Psoas muscle (tissue), 7 donors: ENCODE measurements at regions not wholly inside any gene's neighbourhood (a gene's known extent, or its start where the extent isn't known, plus 50 kb on each side); places are given as distances from the start of the nearest gene placed in this dataset.

Source experiments
- ATAC-seq, 4 donors: fragments of 200-7000 bp; cut with Tn5 transposase; one replicate each; pipeline ENCODE4 v1.9.1; 2020; ENCODE audit warnings: moderate library complexity in 3 of 4, mild to moderate bottlenecking in 2 of 4
- DNase-seq, 2 donors: peaks; one replicate each; pipeline ENCODE4 v3.0.0-alpha.2; 2020
- H3K27ac ChIP-seq: fragments of 200-600 bp; one replicate; pipeline ENCODE4 v1.8.0; 2022
- H3K27me3 ChIP-seq, 3 donors: fragments of 200-600 bp in 1 of 3; one replicate each; pipeline versions ENCODE4 v1.6.1 to v1.8.0; 2013 to 2022; ENCODE audit warnings: low read length in 2 of 3, mild to moderate bottlenecking in 2 of 3, moderate library complexity in 1 of 3; ENCODE audit not compliant: insufficient read depth in 3 of 3
- H3K36me3 ChIP-seq, 2 donors: fragments of 200-600 bp in 1 of 2; one replicate each; pipeline versions ENCODE4 v1.6.1 to v1.8.0; 2013 to 2022; ENCODE audit warnings: low read depth in 1 of 2, mild to moderate bottlenecking in 1 of 2, moderate library complexity in 1 of 2; ENCODE audit not compliant: insufficient read depth in 1 of 2
- H3K4me1 ChIP-seq: fragments of 200-600 bp; one replicate; pipeline ENCODE4 v1.8.0; 2022
- H3K4me3 ChIP-seq: fragments of 200-600 bp; one replicate; pipeline ENCODE4 v1.8.0; 2022; ENCODE audit warnings: mild to moderate bottlenecking
- H3K9me3 ChIP-seq: fragments of 200-600 bp; one replicate; pipeline ENCODE4 v1.8.0; 2022
- WGBS, 3 donors: extraction: QIAGEN DNeasy Blood & Tissue Kit; methylation state at CpG; one replicate each; pipeline versions ENCODE4 v1.1.6 to v1.1.7; 2013; 5-methylcytosine and 5-hydroxymethylcytosine counted together
- intact Hi-C, 2 donors: fragments of 100-400 bp; cut with DNase I; formaldehyde crosslinking; loops; one replicate each; pipeline versions ENCODE4 v1.11.0 to v1.14.2; 2022
- TF ChIP-seq, protein P1 (sequence below): fragments of 200-600 bp; IDR thresholded peaks from one replicate; pipeline ENCODE4 v1.8.0; 2022; ENCODE audit warnings: antibody characterized with exemption
- donor health status: healthy with polysubstance abuse.
- donor health status: DM: no; HTN: no; CAD: no; lungs with moderate emphysema.
- donor health status: Bipolar disorder and iron deficiency.
- donor health status: healthy.
- donor health status: DM: yes; HTN: yes; CAD: no.
- donor health status: DM: no; HTN: no; CAD: no.
- donor health status: DM: yes; HTN: yes; CAD: no.

DNA sequence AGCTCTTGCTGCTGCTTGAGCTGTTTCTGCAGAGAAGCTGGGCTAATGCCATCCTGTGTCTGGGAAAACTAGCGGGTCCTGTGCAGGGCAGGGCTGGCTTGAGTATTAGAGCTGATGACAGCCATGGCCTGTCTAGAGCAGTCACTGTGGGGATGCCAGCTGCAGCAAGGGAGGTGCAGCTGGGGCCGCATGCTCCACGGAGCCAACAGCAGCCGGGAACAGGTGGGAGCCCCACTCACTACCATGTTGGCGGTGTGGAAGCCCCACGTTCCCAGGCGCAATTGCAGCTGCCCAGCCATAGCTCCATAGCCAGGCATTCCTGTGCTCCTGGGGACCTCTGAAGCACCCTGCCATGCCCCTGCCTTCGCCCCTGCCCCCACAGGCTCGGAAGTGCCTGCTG is 212.9 kb downstream of the TFAP2C start:
- H3K27me3 ChIP-seq: peaks cover 0 to 1% (median 0%) of the 10 kb centered on the region in 3 donors
- H3K36me3 ChIP-seq: no peaks in the 10 kb centered on the region
- DNase-seq (no peak), ATAC-seq (no peak)
- H3K9me3 ChIP-seq: no peaks in the 10 kb centered on the region
- no peak overlapping the region for H3K4me3 ChIP-seq
- WGBS, 3 donors: 30 to 35% (median 32%) methylated on average over 8 to 9 of the region's 9 CpGs
- intact Hi-C loops: no loop called here
- H3K27ac ChIP-seq: no peak overlapping the region
- no peaks in the 10 kb centered on the region for H3K4me1 ChIP-seq
- TF ChIP-seq, protein P1, sequence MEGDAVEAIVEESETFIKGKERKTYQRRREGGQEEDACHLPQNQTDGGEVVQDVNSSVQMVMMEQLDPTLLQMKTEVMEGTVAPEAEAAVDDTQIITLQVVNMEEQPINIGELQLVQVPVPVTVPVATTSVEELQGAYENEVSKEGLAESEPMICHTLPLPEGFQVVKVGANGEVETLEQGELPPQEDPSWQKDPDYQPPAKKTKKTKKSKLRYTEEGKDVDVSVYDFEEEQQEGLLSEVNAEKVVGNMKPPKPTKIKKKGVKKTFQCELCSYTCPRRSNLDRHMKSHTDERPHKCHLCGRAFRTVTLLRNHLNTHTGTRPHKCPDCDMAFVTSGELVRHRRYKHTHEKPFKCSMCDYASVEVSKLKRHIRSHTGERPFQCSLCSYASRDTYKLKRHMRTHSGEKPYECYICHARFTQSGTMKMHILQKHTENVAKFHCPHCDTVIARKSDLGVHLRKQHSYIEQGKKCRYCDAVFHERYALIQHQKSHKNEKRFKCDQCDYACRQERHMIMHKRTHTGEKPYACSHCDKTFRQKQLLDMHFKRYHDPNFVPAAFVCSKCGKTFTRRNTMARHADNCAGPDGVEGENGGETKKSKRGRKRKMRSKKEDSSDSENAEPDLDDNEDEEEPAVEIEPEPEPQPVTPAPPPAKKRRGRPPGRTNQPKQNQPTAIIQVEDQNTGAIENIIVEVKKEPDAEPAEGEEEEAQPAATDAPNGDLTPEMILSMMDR: no peak

DNA sequence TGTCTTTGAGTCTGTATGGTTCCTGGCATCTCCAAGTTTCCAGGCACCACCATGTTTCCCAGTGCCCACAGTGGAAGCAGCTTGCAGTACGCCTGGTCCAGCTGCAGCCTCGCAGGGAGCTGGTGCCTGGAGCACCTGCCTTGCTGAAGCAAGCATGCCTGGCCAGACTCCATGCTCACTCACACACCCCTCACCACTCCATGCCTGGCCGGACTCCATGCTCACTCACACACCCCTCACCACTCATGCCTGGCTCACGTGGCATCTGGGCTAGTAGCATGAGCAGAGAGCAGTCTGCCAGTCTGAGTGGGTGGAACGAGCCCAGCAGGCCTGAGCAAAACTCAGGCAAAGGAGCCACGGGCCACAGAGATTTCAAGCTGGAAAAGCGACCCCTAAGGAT is 214.3 kb downstream of the TFAP2C start:
- DNase-seq (no peak), ATAC-seq (no peak)
- Histone ChIP-seq H3K36me3 (no peaks in the 10 kb centered on the region), H3K27me3 (peaks cover 0 to 1% (median 0%) of the 10 kb centered on the region in 3 donors), H3K27ac (no peak overlapping the region), H3K4me3 (no peak overlapping the region), H3K9me3 (no peaks in the 10 kb centered on the region), H3K4me1 (no peaks in the 10 kb centered on the region)
- intact Hi-C loops: no loop called here
- 46 to 61% (median 49%) methylated on average over 7 of the region's 7 CpGs for WGBS, 3 donors
- TF ChIP-seq, protein P1: no peak

DNA sequence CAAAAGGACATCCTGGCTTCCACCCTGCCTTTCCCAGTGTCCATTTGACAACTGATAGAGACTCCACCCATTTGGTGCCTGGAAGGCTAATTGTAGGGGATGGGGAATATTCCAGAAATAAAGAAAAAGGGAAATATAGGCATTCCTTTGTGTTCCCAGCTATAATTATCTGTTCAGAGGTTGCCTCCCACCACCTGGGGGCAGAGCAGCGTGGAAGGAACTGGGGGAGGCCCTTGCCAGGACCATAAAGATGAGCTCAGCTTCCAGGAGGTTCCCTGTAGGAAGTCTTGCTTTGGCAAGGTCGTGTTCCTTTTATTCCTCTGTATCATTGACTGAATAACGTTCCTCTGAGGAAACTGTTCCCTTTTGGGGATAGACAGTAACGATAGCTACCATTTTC is 214.7 kb downstream of the TFAP2C start:
- H3K9me3 ChIP-seq: no peaks in the 10 kb centered on the region
- TF ChIP-seq, protein P1: no peak
- peaks cover 0 to 1% (median 0%) of the 10 kb centered on the region in 3 donors for H3K27me3 ChIP-seq
- H3K27ac ChIP-seq: no peak overlapping the region
- DNase-seq (no peak), ATAC-seq (no peak)
- 54 to 65% (median 55%) methylated on average over 4 of the region's 4 CpGs for WGBS, 3 donors
- no peak overlapping the region for H3K4me3 ChIP-seq
- no peaks in the 10 kb centered on the region for H3K36me3 ChIP-seq
- intact Hi-C loops: no loop called here
- H3K4me1 ChIP-seq: no peaks in the 10 kb centered on the region

DNA sequence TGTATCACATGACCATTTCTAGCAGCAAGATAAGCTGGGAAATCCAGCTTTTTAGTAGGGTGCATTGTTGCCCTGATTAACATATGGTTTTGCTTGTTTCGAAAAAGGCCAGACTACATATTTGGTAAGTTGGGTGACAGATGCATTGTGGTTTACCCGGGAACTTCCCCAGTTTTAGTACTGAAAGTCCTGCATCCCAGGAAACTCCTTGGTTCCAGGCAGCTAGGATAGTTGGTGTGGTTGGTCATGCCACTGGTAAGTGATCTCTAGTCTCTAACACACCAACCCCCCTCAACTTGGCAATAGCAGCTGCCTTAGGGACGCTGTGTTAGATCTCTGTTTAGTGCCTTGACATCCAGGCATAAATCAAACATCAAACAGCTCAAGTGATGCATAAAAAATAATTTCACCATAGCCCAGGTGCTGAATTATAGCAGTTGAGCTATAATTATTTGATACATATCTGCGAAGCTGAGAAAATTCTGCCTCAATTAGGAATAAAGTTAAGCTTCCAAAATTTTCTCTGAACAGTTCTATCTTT is 216.5 kb downstream of the TFAP2C start:
- H3K27me3 ChIP-seq: peaks cover 0 to 1% (median 0%) of the 10 kb centered on the region in 3 donors
- WGBS, 3 donors: 49 to 63% (median 63%) methylated on average over 4 of the region's 4 CpGs
- intact Hi-C loops: no loop called here

More for the DNA sequence above, 216.5 kb downstream of the TFAP2C start:
- Histone ChIP-seq H3K36me3 (no peaks in the 10 kb centered on the region), H3K27ac (no peak overlapping the region), H3K4me3 (no peak overlapping the region), H3K9me3 (no peaks in the 10 kb centered on the region), H3K4me1 (no peaks in the 10 kb centered on the region)
- DNase-seq (no peak), ATAC-seq (no peak)
- TF ChIP-seq, protein P1: no peak
